Trophoblast cell (in vitro differentiated cells and primary cell): ENCODE measurements at regions not wholly inside any gene's neighbourhood (a gene's known extent, or its start where the extent isn't known, plus 50 kb on each side); places are given as distances from the start of the nearest gene placed in this dataset.

Experiments
- DNase-seq, 2 donors: peaks; one replicate each; pipeline ENCODE4 v3.0.0-alpha.2; 2016
- H2AFZ ChIP-seq: 2 replicates; pipeline ENCODE4 v1.6.1; 2013; ENCODE audit warnings: low read length, moderate library complexity, mild to moderate bottlenecking; ENCODE audit not compliant: insufficient read depth, poor library complexity
- H2AK5ac ChIP-seq: 2 replicates; pipeline ENCODE4 v1.6.1; 2013; ENCODE audit warnings: mild to moderate bottlenecking, low read length
- H2BK120ac ChIP-seq: 2 replicates; pipeline ENCODE4 v1.6.1; 2013; ENCODE audit warnings: low read length, mild to moderate bottlenecking, moderate library complexity; ENCODE audit not compliant: insufficient read depth, poor library complexity
- H2BK12ac ChIP-seq: 2 replicates; pipeline ENCODE4 v1.6.1; 2013; ENCODE audit warnings: mild to moderate bottlenecking, low read length, moderate library complexity
- H2BK5ac ChIP-seq: 2 replicates; pipeline ENCODE4 v1.6.1; 2013; ENCODE audit warnings: low read length, low read depth, moderate library complexity, mild to moderate bottlenecking; ENCODE audit not compliant: poor library complexity
- H3K14ac ChIP-seq: 2 replicates; pipeline ENCODE4 v1.6.1; 2013; ENCODE audit warnings: mild to moderate bottlenecking, low read length
- H3K18ac ChIP-seq: 2 replicates; pipeline ENCODE4 v1.6.1; 2013; ENCODE audit warnings: mild to moderate bottlenecking, low read length
- H3K23ac ChIP-seq: 2 replicates; pipeline ENCODE4 v1.6.1; 2013; ENCODE audit warnings: low read length
- H3K27ac ChIP-seq: 2 replicates; pipeline ENCODE4 v1.5.1; 2013; ENCODE audit warnings: low read depth, mild to moderate bottlenecking, inconsistent platforms, low read length, moderate library complexity
- H3K27me3 ChIP-seq: 2 replicates; pipeline ENCODE4 v1.6.1; 2013; ENCODE audit warnings: inconsistent platforms, mild to moderate bottlenecking, low read length, moderate library complexity; ENCODE audit not compliant: insufficient read depth
- H3K36me3 ChIP-seq, 2 experiments: 1 replicate in 1 of 2; 2 replicates in 1 of 2; pipeline ENCODE4 v1.6.1; 2013; ENCODE audit warnings: low read length in 2 of 2, mild to moderate bottlenecking in 2 of 2, moderate library complexity in 1 of 2; ENCODE audit not compliant: insufficient read depth in 2 of 2, control insufficient read depth in 1 of 2
- H3K4ac ChIP-seq: 2 replicates; pipeline ENCODE4 v1.6.1; 2013; ENCODE audit warnings: low read depth, mild to moderate bottlenecking, low read length, moderate library complexity
- H3K4me1 ChIP-seq, 2 experiments: 1 replicate in 1 of 2; 2 replicates in 1 of 2; pipeline ENCODE4 v1.6.1; 2013; ENCODE audit warnings: low read length in 2 of 2, mild to moderate bottlenecking in 2 of 2, moderate library complexity in 1 of 2; ENCODE audit not compliant: insufficient read depth in 2 of 2, control insufficient read depth in 1 of 2
- H3K4me2 ChIP-seq: 2 replicates; pipeline ENCODE4 v1.6.1; 2013; ENCODE audit warnings: inconsistent platforms, mild to moderate bottlenecking, low read length, moderate library complexity
- H3K4me3 ChIP-seq: 2 replicates; pipeline ENCODE4 v1.5.1; 2013; ENCODE audit warnings: mild to moderate bottlenecking, low read depth, low read length, inconsistent platforms
- H3K79me1 ChIP-seq: one replicate; pipeline ENCODE4 v1.6.1; 2013; ENCODE audit warnings: low read length
- H3K79me2 ChIP-seq: 2 replicates; pipeline ENCODE4 v1.6.1; 2013; ENCODE audit warnings: low read length, mild to moderate bottlenecking; ENCODE audit not compliant: control insufficient read depth, insufficient read depth, poor library complexity
- H3K9ac ChIP-seq: 2 replicates; pipeline ENCODE4 v1.6.1; 2013; ENCODE audit warnings: mild to moderate bottlenecking, low read length
- H3K9me3 ChIP-seq: 2 replicates; pipeline ENCODE4 v1.6.1; 2013; ENCODE audit warnings: low read depth, mild to moderate bottlenecking, control low read depth, inconsistent platforms, low read length; ENCODE audit not compliant: insufficient read depth
- H4K12ac ChIP-seq: 2 replicates; pipeline ENCODE4 v1.6.1; 2013; ENCODE audit warnings: low read depth, mild to moderate bottlenecking, low read length, moderate library complexity
- H4K8ac ChIP-seq: 2 replicates; pipeline ENCODE4 v1.6.1; 2013; ENCODE audit warnings: low read depth, mild to moderate bottlenecking, low read length, moderate library complexity
- H4K91ac ChIP-seq: one replicate; pipeline ENCODE4 v1.6.1; 2013; ENCODE audit warnings: low read depth, mild to moderate bottlenecking, low read length, moderate library complexity
- WGBS: extraction: QIAGEN DNeasy Blood & Tissue Kit; methylation state at CpG from one replicate; pipeline ENCODE4 v1.1.7; 2013; ENCODE audit warnings: missing lambda C conversion rate; ENCODE audit not compliant: insufficient read length, insufficient coverage; ENCODE audit errors: extremely low coverage; 5-methylcytosine and 5-hydroxymethylcytosine counted together

GRCh38 chr1:218027152-218027551 lies 257.9 kb upstream of the RRP15 start:
- Histone ChIP-seq H3K79me2 (no peaks in the 10 kb centered on the region), H4K91ac (no peak overlapping the region), H4K8ac (no peak overlapping the region), H3K23ac (no peak overlapping the region), H2BK12ac (no peak overlapping the region), H3K4me1 (no peaks in the 10 kb centered on the region), H3K4ac (no peak overlapping the region), H2BK120ac (no peak overlapping the region), H3K36me3 (no peaks in the 10 kb centered on the region), H3K79me1 (no peaks in the 10 kb centered on the region), H2AK5ac (no peak overlapping the region), H3K4me3 (no peak overlapping the region), H3K9me3 (no peaks in the 10 kb centered on the region), H3K27ac (no peak overlapping the region), H4K12ac (no peak overlapping the region), H3K9ac (no peak overlapping the region), H2AFZ (no peak overlapping the region), H3K4me2 (no peak overlapping the region), H3K18ac (no peak overlapping the region), H3K27me3 (no peaks in the 10 kb centered on the region), H2BK5ac (no peak overlapping the region), H3K14ac (no peak overlapping the region)
- DNase-seq = peak; percentile 48 to 67
- WGBS = no CpG with 5 or more reads among the region's 5 CpGs

- H3K79me1 ChIP-seq = no peaks in the 10 kb centered on the region
- no peak overlapping the region for H3K14ac ChIP-seq
- H4K91ac ChIP-seq = no peak overlapping the region
- H3K23ac ChIP-seq = no peak overlapping the region
- H3K9ac ChIP-seq = no peak overlapping the region
- no peaks in the 10 kb centered on the region for H3K79me2 ChIP-seq
- no peak overlapping the region for H4K8ac ChIP-seq
- no peak overlapping the region for H3K4ac ChIP-seq
- no peaks in the 10 kb centered on the region for H3K9me3 ChIP-seq
- no peak overlapping the region for H3K18ac ChIP-seq
- H3K27ac ChIP-seq = no peak overlapping the region
- H3K4me3 ChIP-seq = no peak overlapping the region
- no peak overlapping the region for H2BK5ac ChIP-seq
- no peaks in the 10 kb centered on the region for H3K36me3 ChIP-seq
- H2BK12ac ChIP-seq = no peak overlapping the region
- no peaks in the 10 kb centered on the region for H3K4me1 ChIP-seq
- H2BK120ac ChIP-seq = no peak overlapping the region
- H3K27me3 ChIP-seq = no peaks in the 10 kb centered on the region
- no peak overlapping the region for H2AFZ ChIP-seq
- no peak overlapping the region for H3K4me2 ChIP-seq
- DNase-seq = no peak
- no peak overlapping the region for H2AK5ac ChIP-seq
- H4K12ac ChIP-seq = no peak overlapping the region
Measured at GRCh38 chr1:218030846-218031245, 254.2 kb upstream of the RRP15 start.

GRCh38 chr1:218031901-218032300 lies 253.2 kb upstream of the RRP15 start:
- Histone ChIP-seq H3K14ac (no peak overlapping the region), H3K23ac (no peak overlapping the region), H3K18ac (no peak overlapping the region), H3K36me3 (no peaks in the 10 kb centered on the region), H3K9ac (no peak overlapping the region), H2AFZ (no peak overlapping the region), H3K4ac (no peak overlapping the region), H2BK5ac (no peak overlapping the region), H3K79me2 (no peaks in the 10 kb centered on the region), H3K27ac (no peak overlapping the region), H4K91ac (no peak overlapping the region), H4K8ac (no peak overlapping the region), H2BK120ac (no peak overlapping the region), H3K79me1 (no peaks in the 10 kb centered on the region), H3K9me3 (no peaks in the 10 kb centered on the region), H3K4me3 (no peak overlapping the region), H3K4me1 (no peaks in the 10 kb centered on the region), H2AK5ac (no peak overlapping the region), H3K4me2 (no peak overlapping the region), H2BK12ac (no peak overlapping the region), H4K12ac (no peak overlapping the region), H3K27me3 (no peaks in the 10 kb centered on the region)
- WGBS = no CpG with 5 or more reads among the region's 8 CpGs
- DNase-seq = no peak

GRCh38 chr1:218034468-218034867 lies 250.6 kb upstream of the RRP15 start:
- no peak overlapping the region for H2BK120ac ChIP-seq
- DNase-seq = no peak
- H3K79me2 ChIP-seq = no peaks in the 10 kb centered on the region
- H3K4me1 ChIP-seq = no peaks in the 10 kb centered on the region
- H2AK5ac ChIP-seq = no peak overlapping the region
- H3K18ac ChIP-seq = no peak overlapping the region
- no peaks in the 10 kb centered on the region for H3K79me1 ChIP-seq
- no peaks in the 10 kb centered on the region for H3K9me3 ChIP-seq
- H3K4me3 ChIP-seq = no peak overlapping the region
- no peak overlapping the region for H2BK5ac ChIP-seq
- H3K36me3 ChIP-seq = no peaks in the 10 kb centered on the region
- H2AFZ ChIP-seq = no peak overlapping the region
- H3K14ac ChIP-seq = no peak overlapping the region
- no peak overlapping the region for H4K8ac ChIP-seq
- H3K27me3 ChIP-seq = no peaks in the 10 kb centered on the region
- no peak overlapping the region for H3K23ac ChIP-seq
- WGBS = no CpG with 5 or more reads among the region's 7 CpGs
- H4K12ac ChIP-seq = no peak overlapping the region
- no peak overlapping the region for H3K9ac ChIP-seq
- no peak overlapping the region for H3K4me2 ChIP-seq
- no peak overlapping the region for H3K4ac ChIP-seq
- no peak overlapping the region for H3K27ac ChIP-seq
- H4K91ac ChIP-seq = no peak overlapping the region
- no peak overlapping the region for H2BK12ac ChIP-seq
